ENCODE measurements at regions not wholly inside any gene's neighbourhood (a gene's known extent, or its start where the extent isn't known, plus 50 kb on each side); places are given as distances from the start of the nearest gene placed in this dataset.

GRCh38 chr4:71202705-71203104 lies 136.1 kb upstream of the SLC4A4 start:
- TF ChIP-seq POLR2A (IDR thresholded peaks at IDR 0.05): no peak
- TF ChIP-seq, protein P1, sequence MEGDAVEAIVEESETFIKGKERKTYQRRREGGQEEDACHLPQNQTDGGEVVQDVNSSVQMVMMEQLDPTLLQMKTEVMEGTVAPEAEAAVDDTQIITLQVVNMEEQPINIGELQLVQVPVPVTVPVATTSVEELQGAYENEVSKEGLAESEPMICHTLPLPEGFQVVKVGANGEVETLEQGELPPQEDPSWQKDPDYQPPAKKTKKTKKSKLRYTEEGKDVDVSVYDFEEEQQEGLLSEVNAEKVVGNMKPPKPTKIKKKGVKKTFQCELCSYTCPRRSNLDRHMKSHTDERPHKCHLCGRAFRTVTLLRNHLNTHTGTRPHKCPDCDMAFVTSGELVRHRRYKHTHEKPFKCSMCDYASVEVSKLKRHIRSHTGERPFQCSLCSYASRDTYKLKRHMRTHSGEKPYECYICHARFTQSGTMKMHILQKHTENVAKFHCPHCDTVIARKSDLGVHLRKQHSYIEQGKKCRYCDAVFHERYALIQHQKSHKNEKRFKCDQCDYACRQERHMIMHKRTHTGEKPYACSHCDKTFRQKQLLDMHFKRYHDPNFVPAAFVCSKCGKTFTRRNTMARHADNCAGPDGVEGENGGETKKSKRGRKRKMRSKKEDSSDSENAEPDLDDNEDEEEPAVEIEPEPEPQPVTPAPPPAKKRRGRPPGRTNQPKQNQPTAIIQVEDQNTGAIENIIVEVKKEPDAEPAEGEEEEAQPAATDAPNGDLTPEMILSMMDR (IDR thresholded peaks at IDR 0.05): no peak
